ENCODE measurements at regions not wholly inside any gene's neighbourhood (a gene's known extent, or its start where the extent isn't known, plus 50 kb on each side); places are given as distances from the start of the nearest gene placed in this dataset.

DNA sequence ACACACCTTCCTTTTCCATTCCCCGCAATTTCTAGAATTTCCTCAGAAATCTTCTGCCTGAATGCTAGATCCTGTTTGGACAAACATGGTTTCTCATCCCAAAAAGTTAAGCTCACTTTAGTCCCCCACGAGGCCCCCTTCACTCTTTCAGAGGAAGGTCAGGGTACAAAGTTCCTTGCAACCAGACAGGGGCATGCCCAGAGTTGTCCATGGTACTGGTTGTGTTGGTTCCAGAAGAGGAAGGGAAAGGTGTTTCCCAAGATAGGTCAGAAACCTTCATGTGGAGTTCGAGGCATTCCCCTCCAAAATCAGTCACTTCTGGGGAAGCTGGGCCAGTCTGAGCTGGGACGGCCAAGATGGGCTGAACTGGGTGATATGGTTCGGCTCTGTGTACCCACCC lies 167.6 kb upstream of the MAFB start (continued):
- TF ChIP-seq, protein P1, sequence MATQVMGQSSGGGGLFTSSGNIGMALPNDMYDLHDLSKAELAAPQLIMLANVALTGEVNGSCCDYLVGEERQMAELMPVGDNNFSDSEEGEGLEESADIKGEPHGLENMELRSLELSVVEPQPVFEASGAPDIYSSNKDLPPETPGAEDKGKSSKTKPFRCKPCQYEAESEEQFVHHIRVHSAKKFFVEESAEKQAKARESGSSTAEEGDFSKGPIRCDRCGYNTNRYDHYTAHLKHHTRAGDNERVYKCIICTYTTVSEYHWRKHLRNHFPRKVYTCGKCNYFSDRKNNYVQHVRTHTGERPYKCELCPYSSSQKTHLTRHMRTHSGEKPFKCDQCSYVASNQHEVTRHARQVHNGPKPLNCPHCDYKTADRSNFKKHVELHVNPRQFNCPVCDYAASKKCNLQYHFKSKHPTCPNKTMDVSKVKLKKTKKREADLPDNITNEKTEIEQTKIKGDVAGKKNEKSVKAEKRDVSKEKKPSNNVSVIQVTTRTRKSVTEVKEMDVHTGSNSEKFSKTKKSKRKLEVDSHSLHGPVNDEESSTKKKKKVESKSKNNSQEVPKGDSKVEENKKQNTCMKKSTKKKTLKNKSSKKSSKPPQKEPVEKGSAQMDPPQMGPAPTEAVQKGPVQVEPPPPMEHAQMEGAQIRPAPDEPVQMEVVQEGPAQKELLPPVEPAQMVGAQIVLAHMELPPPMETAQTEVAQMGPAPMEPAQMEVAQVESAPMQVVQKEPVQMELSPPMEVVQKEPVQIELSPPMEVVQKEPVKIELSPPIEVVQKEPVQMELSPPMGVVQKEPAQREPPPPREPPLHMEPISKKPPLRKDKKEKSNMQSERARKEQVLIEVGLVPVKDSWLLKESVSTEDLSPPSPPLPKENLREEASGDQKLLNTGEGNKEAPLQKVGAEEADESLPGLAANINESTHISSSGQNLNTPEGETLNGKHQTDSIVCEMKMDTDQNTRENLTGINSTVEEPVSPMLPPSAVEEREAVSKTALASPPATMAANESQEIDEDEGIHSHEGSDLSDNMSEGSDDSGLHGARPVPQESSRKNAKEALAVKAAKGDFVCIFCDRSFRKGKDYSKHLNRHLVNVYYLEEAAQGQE (IDR thresholded peaks at IDR 0.05): no peak

DNA sequence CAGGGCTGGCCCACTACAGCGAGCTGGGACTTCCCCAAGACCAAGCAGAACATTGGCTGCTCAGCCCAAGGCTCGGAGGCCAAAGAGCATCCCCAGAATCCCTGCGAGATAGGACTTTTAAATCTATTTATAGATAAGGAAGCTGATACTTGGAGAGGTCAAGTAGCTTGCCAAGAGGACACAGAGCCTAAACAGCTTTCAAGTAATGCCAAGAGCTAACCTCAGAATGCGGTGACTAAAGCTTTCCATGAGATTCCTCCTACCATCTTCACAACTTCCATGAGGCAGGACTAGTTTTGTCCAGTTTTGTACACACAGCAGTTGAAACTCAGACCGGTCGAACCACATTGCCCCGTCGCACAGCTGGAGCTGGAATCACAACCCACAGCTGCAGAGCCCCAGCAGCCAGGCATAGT lies 168.1 kb upstream of the TOP1 start:
- DNase-seq (ENCODE audit: low spot score): no peak

More for the DNA sequence above, 168.1 kb upstream of the TOP1 start:
- no peak for TF ChIP-seq RXRA (IDR thresholded peaks at IDR 0.05)
- TF ChIP-seq, protein P2, sequence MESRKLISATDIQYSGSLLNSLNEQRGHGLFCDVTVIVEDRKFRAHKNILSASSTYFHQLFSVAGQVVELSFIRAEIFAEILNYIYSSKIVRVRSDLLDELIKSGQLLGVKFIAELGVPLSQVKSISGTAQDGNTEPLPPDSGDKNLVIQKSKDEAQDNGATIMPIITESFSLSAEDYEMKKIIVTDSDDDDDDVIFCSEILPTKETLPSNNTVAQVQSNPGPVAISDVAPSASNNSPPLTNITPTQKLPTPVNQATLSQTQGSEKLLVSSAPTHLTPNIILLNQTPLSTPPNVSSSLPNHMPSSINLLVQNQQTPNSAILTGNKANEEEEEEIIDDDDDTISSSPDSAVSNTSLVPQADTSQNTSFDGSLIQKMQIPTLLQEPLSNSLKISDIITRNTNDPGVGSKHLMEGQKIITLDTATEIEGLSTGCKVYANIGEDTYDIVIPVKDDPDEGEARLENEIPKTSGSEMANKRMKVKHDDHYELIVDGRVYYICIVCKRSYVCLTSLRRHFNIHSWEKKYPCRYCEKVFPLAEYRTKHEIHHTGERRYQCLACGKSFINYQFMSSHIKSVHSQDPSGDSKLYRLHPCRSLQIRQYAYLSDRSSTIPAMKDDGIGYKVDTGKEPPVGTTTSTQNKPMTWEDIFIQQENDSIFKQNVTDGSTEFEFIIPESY (IDR thresholded peaks at IDR 0.05): no peak
- TF ChIP-seq NR2F2 (IDR thresholded peaks at IDR 0.05): no peak
- no peak for TF ChIP-seq FOXA1 (IDR thresholded peaks at IDR 0.05)
- no peak for TF ChIP-seq GABPA (IDR thresholded peaks at IDR 0.05 in 1 of 2, conservative IDR thresholded peaks at IDR 0.05 in 1 of 2)
- TF ChIP-seq, protein P1 (IDR thresholded peaks at IDR 0.05): no peak
- TF ChIP-seq, protein P3, sequence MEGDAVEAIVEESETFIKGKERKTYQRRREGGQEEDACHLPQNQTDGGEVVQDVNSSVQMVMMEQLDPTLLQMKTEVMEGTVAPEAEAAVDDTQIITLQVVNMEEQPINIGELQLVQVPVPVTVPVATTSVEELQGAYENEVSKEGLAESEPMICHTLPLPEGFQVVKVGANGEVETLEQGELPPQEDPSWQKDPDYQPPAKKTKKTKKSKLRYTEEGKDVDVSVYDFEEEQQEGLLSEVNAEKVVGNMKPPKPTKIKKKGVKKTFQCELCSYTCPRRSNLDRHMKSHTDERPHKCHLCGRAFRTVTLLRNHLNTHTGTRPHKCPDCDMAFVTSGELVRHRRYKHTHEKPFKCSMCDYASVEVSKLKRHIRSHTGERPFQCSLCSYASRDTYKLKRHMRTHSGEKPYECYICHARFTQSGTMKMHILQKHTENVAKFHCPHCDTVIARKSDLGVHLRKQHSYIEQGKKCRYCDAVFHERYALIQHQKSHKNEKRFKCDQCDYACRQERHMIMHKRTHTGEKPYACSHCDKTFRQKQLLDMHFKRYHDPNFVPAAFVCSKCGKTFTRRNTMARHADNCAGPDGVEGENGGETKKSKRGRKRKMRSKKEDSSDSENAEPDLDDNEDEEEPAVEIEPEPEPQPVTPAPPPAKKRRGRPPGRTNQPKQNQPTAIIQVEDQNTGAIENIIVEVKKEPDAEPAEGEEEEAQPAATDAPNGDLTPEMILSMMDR (IDR thresholded peaks at IDR 0.05; ENCODE audit: low read depth, low read length, missing input control): no peak
- no peak for TF ChIP-seq JUND (IDR thresholded peaks at IDR 0.05)
- TF ChIP-seq, protein P4, sequence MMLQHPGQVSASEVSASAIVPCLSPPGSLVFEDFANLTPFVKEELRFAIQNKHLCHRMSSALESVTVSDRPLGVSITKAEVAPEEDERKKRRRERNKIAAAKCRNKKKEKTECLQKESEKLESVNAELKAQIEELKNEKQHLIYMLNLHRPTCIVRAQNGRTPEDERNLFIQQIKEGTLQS (IDR thresholded peaks at IDR 0.05): no peak
- TF ChIP-seq TAF1 (conservative IDR thresholded peaks at IDR 0.05): no peak
- TF ChIP-seq, protein P5, sequence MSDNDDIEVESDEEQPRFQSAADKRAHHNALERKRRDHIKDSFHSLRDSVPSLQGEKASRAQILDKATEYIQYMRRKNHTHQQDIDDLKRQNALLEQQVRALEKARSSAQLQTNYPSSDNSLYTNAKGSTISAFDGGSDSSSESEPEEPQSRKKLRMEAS (IDR thresholded peaks at IDR 0.05): no peak
- H3K9ac ChIP-seq (ENCODE audit: low read depth in 1 of 2, low read length in 2 of 2): no peak overlapping the region
- no peaks in the 10 kb centered on the region for H3K27me3 ChIP-seq (ENCODE audit: control insufficient read depth in 4 of 4, insufficient read depth in 4 of 4, low read length in 3 of 4)
- H3K9me3 ChIP-seq (ENCODE audit: control insufficient read depth in 4 of 4, low read length in 3 of 4): no peaks in the 10 kb centered on the region
- 88% methylated on average over 8 of the region's 8 CpGs for WGBS
- H3K36me3 ChIP-seq (ENCODE audit: control insufficient read depth in 4 of 4, insufficient read depth in 3 of 4, low read depth in 1 of 4, low read length in 3 of 4): no peaks in the 10 kb centered on the region
- H3K4me3 ChIP-seq (ENCODE audit: low read depth in 1 of 3, low read length in 3 of 3): no peak overlapping the region
- H3K4me1 ChIP-seq (ENCODE audit: control insufficient read depth in 4 of 4, insufficient read depth in 4 of 4, low read length in 3 of 4): no peaks in the 10 kb centered on the region
- no peak overlapping the region for H3K27ac ChIP-seq (ENCODE audit: low read depth in 1 of 2, low read length in 2 of 2)
